NB4 (cell line): ENCODE measurements at regions not wholly inside any gene's neighbourhood (a gene's known extent, or its start where the extent isn't known, plus 50 kb on each side); places are given as distances from the start of the nearest gene placed in this dataset.

Experiments used
- DNase-seq: peaks from one replicate; pipeline ENCODE4 v3.0.0; 2010; ENCODE audit warnings: low read depth
- H3K4me3 ChIP-seq: one replicate; pipeline ENCODE4 v1.5.1; 2011; ENCODE audit warnings: mild to moderate bottlenecking, low read depth, low read length, moderate library complexity
- CTCF ChIP-seq: IDR thresholded peaks from one replicate; pipeline ENCODE4 v1.5.1; 2012; ENCODE audit warnings: low read depth, low read length
- MAX ChIP-seq: IDR thresholded peaks from 2 replicates; pipeline ENCODE4 v1.6.1; 2011; ENCODE audit warnings: low read depth, low read length
- MYC ChIP-seq: IDR thresholded peaks from 2 replicates; pipeline ENCODE4 v1.6.1; 2011; ENCODE audit warnings: low read depth, low read length
- POLR2A ChIP-seq: IDR thresholded peaks from 2 replicates; pipeline ENCODE4 v1.6.1; 2011; ENCODE audit warnings: mild to moderate bottlenecking; ENCODE audit not compliant: insufficient read length; ENCODE audit errors: extremely low read depth

DNA sequence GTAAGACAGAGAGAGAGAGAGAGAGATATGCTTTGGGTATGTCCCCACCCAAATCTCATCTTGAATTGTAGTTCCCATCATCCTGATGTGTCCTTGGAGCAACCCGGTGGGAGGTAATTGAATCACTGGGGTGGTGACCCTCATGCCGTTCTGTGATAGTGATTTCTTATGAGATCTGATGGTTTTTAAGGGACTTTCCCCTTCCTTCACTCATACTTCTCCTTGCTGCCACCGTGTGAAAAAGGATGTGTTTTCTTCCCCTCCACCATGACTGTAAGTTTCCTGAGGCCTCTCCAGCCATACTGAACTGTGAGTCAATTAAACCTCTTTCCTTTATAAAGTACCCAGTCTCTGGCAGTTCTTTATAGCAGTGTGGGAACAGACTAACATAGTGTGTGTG is 60.3 kb downstream of the EOMES start:
- TF ChIP-seq POLR2A: no peak
- TF ChIP-seq MYC: no peak
- no peak for TF ChIP-seq CTCF
- TF ChIP-seq MAX: no peak
- no peak for DNase-seq
- no peak overlapping the region for H3K4me3 ChIP-seq

DNA sequence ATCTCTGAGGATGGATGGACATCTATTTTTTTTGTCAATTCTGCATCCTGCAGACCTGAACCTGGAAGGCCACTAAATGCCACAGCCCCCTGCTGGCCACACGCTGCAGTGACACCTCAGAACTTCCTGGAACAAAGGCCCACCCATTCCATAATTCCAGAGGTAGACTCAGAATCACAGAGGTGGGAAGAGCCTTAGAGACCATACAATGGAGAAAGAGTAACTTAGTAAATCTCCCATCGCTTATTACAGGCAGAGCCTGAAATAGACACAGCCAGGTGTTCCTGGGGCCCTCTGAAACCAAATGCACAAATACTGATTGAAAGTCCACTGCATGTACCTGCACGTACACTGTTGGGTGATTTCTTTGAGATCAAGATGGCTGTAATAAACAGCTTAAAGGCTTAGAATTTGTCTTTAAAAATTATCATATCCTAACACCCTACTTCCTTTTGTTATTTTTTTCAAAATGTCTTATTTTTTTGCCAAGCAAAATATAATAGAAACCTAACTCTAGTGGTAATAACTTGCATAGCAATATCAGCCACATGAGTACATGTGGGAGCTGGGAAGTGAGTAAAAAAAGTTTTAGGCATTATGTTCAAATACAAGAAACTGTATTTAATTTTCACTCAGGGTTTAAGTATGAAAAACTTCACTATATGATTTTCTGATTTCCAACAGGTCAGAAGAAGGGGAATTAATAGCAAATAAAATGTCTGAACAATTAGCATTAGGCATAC is 62.7 kb downstream of the EOMES start:
- TF ChIP-seq MYC (no peak), CTCF (peak; percentile 83)
- peak; percentile 52 for DNase-seq
- no peak overlapping the region for H3K4me3 ChIP-seq

DNA sequence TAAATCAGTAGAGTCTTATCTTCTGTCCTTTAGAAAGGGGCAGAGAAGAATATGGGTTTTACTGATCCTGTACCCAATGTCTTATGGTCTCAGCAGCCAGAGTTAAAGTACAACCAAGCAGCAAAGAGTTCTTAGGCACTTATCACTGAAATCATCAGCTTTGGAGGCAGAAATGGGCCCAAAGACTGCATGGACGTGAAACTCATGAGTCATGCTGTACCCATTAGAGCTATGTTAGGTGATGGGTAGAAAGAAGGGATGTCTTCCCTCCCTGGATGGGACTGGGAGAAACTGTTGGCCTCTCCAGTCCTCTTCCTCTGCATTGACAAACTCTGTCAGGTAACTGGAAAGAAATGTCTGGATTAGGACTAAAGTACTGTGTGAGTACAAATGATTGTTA is 63.4 kb downstream of the EOMES start:
- TF ChIP-seq MAX (no peak), CTCF (no peak), MYC (no peak), POLR2A (no peak)
- DNase-seq: no peak
- no peak overlapping the region for H3K4me3 ChIP-seq

- no peak overlapping the region for H3K4me3 ChIP-seq
- no peak for DNase-seq
- TF ChIP-seq CTCF (no peak), MYC (no peak), MAX (no peak), POLR2A (no peak)
Measured at GRCh38 chr3:27657871-27658270, 64.3 kb downstream of the EOMES start.

GRCh38 chr3:27657404-27657803 is 64.7 kb downstream of the EOMES start:
- TF ChIP-seq MYC: no peak
- no peak for TF ChIP-seq CTCF
- TF ChIP-seq MAX: no peak
- TF ChIP-seq POLR2A: no peak
- H3K4me3 ChIP-seq: no peak overlapping the region
- DNase-seq: no peak

GRCh38 chr3:27656790-27657189 is 65.3 kb downstream of the EOMES start:
- H3K4me3 ChIP-seq: no peak overlapping the region
- no peak for DNase-seq
- TF ChIP-seq CTCF (no peak), MAX (no peak), POLR2A (no peak)
